ENCODE measurements at regions not wholly inside any gene's neighbourhood (a gene's known extent, or its start where the extent isn't known, plus 50 kb on each side); places are given as distances from the start of the nearest gene placed in this dataset.

- no peak for TF ChIP-seq CTCF (conservative IDR thresholded peaks at IDR 0.05; ENCODE audit: low read depth in 2 of 2)
- TF ChIP-seq JUNB (IDR thresholded peaks at IDR 0.05; ENCODE audit: unreplicated experiment) = no peak
- no peak for TF ChIP-seq CREB1 (CRISPR knock-in tag; IDR thresholded peaks at IDR 0.05; ENCODE audit: low read depth)
- no peak for TF ChIP-seq EZH2 (IDR thresholded peaks at IDR 0.05; ENCODE audit: low read depth, unreplicated experiment)
- no peak for TF ChIP-seq POLR2AphosphoS5 (IDR thresholded peaks at IDR 0.05; ENCODE audit: low read depth)
- no peak for TF ChIP-seq REST (IDR thresholded peaks at IDR 0.05; ENCODE audit: unreplicated experiment)
- TF ChIP-seq ZNF114 (CRISPR knock-in tag; IDR thresholded peaks at IDR 0.05) = no peak
- TF ChIP-seq EZH2phosphoT487 (IDR thresholded peaks at IDR 0.05; ENCODE audit: unreplicated experiment) = no peak
- TF ChIP-seq STAT1 (IDR thresholded peaks at IDR 0.05; ENCODE audit: unreplicated experiment) = no peak
- no peak for TF ChIP-seq ZNF462 (CRISPR knock-in tag; IDR thresholded peaks at IDR 0.05)
These were observed 743.5 kb downstream of the DNAH5 start for GRCh38 chr5:13201022-13201421.

Measured in GM23338 (cell line).